Astrocyte of the hippocampus (primary cell): ENCODE measurements at regions not wholly inside any gene's neighbourhood (a gene's known extent, or its start where the extent isn't known, plus 50 kb on each side); places are given as distances from the start of the nearest gene placed in this dataset.
A peak's percentile ranks its signal among the peaks of the same experiment; 100 is the strongest.
"Not testable (repeated sequence)": the region's sequence is repeated elsewhere in the genome, so short reads cannot be mapped to it uniquely, and the experiment has no call there.

Experiments used
- DNase-seq: peaks from one replicate; pipeline ENCODE4 v3.0.0; 2011; ENCODE audit warnings: low read depth, low spot score

DNA sequence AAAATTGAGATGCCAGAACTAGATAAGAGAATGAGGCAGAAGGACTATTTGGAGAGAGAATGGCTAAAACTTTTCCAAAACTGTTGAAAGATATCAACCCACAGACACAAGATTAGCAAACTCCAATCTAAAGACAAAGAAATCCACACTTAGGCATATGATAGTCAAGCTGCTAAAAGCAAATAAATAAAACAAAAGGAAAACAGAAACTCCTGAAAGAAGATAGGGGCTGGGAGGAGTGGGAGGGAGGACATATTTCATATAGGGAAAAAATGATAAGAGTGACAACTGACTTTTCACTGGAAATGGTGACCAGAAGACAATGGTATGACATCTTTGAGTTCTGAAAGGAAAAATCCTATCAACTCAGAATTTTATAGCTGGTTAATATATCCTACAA, 105.4 kb upstream of the ADO start:
- no peak for DNase-seq

GRCh38 chr10:62704121-62704520, 100.4 kb upstream of the ADO start:
- DNase-seq = not testable (repeated sequence)

DNA sequence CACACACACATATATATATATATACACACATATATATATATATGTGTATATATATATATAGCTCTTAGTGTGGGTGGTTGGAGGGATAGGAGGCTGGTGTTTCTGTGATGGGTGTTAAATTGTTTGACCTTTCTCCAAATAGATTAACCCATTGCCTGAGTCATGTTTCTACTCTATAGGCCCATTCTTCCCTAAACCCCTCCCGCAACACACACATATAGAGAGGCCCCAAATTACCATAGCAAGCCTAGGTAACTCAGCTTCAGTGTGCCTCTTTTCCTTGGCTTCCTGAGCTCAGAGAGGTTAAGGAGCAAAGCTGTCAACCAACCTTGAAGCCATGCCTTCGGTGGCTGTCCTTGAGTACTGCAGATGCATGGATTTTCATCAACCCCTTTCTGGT, 98.7 kb upstream of the ADO start:
- no peak for DNase-seq

DNA sequence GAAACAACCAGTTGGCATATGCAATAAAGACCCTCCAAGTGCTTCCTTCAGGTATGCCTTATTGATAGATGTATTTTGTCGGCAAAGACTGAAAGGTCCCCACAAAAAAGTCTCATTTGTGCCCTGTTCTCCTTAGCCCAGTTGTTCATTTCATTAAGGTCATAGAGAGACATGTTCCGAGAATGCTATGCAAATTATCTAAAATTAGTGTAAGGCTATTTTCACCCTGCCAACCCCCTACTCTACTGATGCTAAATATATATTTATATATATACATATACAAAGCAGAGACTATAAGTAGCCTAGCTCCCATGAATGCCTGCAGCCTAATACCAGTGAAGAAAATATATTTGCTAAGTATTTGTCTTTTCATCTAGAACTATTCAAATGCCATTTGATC, 96.7 kb upstream of the ADO start:
- DNase-seq = no peak

DNA sequence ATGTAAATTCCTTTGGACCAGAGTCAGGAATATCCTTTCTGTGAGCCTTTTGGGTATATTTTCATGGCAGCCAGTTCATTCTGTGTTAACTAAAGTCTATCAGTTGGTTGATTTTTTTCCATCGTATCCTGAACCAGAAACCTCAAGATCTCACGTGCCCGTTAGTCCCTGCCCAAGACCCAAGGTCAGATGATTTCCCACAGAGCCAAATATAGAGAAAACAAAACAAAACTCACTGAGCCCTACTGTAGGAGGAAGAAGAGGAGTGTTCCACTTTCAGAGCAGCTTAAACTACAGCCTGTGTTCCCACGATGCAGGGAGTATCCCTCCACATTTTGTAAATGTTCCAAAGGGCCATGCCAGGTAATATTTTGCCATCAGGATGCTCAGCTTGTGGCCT, 96.0 kb upstream of the ADO start:
- DNase-seq = no peak

DNA sequence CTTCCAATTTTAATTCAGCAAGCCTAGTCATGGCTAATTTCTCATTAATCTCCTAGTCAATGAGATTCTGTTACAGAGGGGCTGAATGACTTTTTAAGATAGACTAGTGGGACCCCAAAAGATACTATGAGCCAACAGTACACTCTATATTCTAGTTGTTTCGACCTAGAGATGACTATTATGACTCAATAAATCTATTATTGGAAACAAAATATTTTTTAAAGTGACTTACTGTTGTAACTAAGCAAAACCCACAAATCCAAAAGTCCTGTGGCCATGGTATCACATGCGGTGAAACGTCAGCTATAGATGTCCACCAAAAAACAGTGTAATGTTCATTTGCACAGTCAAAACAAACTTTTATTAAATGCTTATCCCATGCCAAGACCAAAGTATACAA, 95.3 kb upstream of the ADO start:
- no peak for DNase-seq

- DNase-seq = no peak
These were observed 94.3 kb upstream of the ADO start for GRCh38 chr10:62710182-62710581.

GRCh38 chr10:62715383-62715782, 89.1 kb upstream of the ADO start:
- no peak for DNase-seq

GRCh38 chr10:62718585-62718984, 85.9 kb upstream of the ADO start:
- no peak for DNase-seq

GRCh38 chr10:62719061-62719460, 85.5 kb upstream of the ADO start:
- no peak for DNase-seq

DNA sequence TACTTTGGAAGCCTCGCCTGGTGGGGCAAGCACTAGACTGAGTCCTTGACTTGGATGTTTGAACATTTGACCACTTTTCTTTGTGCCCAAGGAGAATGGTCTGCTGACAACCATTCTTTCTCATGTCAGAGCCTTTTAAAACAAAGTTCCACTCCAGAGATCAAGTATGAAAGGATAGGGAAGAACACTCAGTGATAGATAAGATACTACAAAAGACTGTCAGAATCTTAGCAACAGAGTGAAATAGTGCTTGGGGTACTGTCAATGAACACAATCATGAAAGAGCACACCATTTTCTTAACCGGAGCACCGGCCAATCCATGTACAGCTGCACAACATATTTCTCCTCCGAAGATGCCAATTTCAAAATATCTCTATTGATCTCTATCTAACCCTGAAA, 82.8 kb upstream of the ADO start:
- no peak for DNase-seq

DNA sequence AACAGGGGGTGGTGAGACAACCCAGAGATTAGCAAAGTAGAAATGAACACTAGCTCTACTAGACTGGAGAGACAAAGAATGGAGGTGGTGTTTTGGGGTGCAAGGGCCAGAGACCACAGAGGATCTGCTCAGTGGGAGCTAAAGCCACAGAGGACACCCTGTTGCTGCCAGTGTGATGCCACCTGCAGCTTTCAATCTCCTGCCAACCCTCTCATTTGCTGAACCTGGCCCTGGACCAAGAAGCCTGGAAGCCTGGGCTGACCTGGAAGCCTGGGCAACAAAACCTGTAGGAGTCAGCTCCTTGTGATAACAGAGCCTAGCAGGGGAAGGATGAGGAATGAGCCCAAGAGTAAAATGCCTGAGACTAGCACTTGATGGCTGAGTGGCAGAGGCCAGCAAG, 81.1 kb upstream of the ADO start:
- no peak for DNase-seq

- DNase-seq = no peak
These were observed 80.1 kb upstream of the ADO start for GRCh38 chr10:62724465-62724864.

GRCh38 chr10:62726142-62726541, 78.4 kb upstream of the ADO start:
- no peak for DNase-seq

DNA sequence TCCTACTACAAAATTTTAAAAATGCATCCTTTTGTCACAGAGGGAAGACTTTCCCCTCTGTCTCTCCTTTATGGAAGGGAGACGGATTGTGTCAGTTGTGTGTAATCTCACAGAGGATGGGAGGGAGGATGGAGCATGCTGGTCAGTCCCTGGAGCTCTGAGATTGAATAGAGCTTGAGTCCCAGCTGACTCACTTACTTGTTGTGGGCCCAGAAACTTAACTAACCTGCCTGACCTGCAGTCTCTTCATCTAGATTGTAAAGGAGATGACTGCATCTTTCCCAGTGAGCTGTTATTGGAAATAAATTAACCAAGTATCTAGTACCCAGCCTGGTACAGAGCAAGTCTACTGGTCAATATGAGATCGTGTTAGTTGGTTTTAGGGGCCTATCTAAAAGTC, 77.9 kb upstream of the ADO start:
- DNase-seq = no peak

DNA sequence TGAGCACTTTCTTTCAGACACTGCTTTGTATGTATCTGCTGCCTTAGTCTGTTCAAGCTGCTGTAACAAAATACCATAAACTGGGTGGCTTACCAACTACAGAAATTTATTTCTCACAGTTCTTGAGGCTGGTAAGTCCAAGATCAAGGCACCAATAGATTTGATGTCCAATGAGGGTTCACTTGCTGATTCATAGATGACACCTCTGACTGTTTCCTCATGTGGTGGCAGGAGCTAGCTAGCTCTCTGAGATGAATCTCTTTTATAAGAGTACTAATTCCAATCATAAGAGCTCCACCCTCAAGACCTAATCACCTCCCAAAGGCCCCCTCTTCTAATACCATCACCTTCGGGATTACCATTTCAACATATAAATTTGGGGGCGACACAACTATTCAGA, 76.6 kb upstream of the ADO start:
- DNase-seq = no peak

- no peak for DNase-seq
These were observed 76.0 kb upstream of the ADO start for GRCh38 chr10:62728479-62728878.

- DNase-seq = peak; percentile 82
These were observed 71.5 kb upstream of the ADO start for GRCh38 chr10:62732841-62733653.

DNA sequence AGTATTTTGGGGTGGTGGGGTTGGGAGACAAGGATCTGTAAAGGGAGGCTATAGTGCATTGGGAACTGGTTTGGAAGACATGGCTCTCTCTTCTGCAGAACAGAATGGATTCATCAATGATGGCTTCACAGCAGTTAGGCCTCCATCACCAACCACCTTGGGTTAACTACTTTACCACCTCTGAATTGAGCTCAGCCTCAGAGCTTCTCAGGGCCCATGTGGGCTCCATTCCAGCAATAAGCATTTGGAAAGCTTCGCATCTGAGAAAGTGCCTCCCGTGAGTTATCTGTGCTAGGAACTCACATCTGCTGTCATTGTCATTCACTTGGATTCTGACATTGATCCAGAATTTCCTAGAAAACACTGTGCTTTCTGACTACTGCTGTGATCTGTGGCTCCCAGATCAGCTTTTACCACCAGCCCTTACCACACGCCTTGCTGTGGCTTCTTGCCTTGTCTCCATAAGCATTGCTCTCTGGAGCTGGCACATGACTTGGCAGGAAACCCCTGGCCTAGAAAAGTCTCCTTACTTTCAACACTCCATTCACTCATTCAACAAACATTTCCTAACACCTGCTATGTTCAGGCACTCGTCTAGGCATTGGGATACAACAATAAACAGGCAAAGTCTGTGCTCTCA, 70.7 kb upstream of the ADO start:
- DNase-seq = peak; percentile 14

- no peak for DNase-seq
These were observed 69.6 kb upstream of the ADO start for GRCh38 chr10:62734781-62735463.

DNA sequence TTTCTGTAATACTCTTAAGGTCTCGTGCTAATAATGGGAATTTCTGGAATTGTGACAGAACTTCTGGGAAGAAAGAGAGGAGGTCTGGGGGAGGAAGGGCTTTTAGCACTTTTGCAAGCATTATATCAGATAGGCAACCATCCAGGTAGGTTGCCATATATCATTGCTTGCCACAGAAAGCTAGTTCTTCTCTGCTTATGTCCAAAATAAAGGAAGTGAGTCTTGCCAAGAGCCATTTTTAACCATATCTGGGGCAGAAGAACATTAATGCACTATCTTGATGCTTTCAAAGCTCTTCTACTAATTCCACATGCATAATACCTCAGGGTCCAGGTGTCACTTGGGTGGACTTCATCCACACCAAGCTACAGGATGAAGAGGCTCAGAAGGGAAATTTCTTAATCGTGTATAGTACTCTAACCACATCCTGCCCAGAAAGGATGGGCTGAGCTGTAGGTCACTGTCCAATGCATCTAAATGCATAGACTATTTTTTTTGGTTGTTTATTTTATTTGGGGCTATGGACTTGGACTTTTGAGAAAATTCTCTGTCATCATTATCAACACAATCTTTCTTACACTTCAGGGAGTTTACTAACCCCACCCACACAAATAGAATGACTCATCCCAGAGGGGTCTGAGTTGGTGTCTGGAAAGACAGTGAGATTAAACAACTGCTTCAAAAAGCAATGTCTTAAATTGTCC, 68.9 kb upstream of the ADO start:
- DNase-seq = peak; percentile 34

DNA sequence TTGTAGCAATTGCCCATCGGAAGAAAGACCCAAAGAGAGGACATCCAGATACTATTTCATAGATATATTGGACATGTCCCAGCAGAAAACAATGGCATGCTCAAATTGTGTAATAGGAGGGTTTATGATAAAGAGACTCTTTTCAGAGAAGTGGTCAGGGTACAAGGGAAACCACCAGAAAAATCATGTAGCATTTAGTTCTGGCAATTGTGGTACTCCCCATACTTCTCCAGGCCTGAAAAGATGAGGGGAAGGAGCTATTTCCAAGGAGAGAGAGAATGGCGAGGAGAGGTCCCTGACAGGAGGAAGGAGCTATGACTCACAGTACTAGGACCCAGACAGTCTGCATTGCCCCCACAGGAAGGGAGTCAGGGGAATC, 68.4 kb upstream of the ADO start:
- DNase-seq = no peak
